CMK (cell line): ENCODE measurements at regions not wholly inside any gene's neighbourhood (a gene's known extent, or its start where the extent isn't known, plus 50 kb on each side); places are given as distances from the start of the nearest gene placed in this dataset.

Experiments
- DNase-seq: peaks from one replicate; pipeline ENCODE4 v3.0.0-alpha.2; 2010; ENCODE audit warnings: low read depth

DNA sequence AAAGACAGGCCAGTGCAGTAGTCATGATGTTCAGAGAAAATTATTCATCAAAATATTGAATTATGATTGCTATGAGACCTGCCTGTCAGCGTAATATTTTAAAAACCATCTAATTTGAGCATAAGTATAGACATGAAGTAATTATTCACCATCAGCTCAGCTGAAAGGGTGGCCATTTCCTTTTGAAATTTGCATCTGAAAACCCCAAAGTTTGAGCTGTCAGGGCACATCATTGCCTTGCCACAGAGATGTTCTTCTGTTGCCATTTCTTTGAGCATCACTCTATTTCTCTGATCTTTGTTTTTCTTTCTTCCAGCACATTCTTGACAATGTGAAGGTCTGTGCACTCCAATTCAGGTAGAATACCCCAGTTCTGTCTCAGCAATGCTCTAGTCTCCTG, 147.5 kb upstream of the RHOBTB1 start:
- no peak for DNase-seq

DNA sequence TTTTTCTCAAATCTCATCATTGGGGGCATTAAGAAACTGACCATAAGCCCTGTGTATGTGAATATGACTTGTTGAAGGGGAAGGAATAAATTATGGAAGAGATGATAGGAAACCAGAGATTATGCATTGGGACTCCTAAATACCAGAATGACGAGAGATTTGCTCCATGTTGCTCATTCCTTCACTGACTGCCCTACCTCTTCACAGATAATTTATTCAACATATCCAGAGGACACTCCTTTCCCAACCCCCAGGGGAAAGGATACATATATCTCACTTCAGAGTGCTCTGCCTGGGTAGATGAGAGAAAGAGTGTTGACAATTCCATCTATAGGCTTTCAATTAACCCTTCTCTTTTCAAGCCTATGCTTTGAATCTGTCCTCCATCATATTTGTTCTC, 145.3 kb upstream of the RHOBTB1 start:
- no peak for DNase-seq

- no peak for DNase-seq
These were observed 140.5 kb upstream of the RHOBTB1 start for GRCh38 chr10:61084493-61084892.

DNA sequence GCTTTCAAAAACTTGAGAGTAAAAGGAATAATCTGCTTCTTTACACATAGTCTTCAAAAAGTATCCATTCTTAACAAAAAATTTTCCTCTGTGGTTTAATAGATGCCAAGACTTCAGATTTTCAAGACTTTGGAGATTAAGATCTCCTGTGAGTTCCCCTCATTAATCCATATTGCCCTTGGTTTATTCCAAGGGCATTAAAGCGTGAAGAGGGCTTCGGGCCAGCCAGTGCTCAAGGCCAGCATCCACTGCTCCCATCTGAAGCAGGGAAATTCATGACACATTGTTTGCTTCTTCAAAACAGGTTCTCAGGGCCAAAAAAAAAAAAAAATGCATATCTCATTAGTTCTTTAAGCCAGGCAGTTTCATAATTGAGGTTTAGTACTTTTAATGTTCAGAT, 137.3 kb upstream of the RHOBTB1 start:
- DNase-seq, result no peak

DNA sequence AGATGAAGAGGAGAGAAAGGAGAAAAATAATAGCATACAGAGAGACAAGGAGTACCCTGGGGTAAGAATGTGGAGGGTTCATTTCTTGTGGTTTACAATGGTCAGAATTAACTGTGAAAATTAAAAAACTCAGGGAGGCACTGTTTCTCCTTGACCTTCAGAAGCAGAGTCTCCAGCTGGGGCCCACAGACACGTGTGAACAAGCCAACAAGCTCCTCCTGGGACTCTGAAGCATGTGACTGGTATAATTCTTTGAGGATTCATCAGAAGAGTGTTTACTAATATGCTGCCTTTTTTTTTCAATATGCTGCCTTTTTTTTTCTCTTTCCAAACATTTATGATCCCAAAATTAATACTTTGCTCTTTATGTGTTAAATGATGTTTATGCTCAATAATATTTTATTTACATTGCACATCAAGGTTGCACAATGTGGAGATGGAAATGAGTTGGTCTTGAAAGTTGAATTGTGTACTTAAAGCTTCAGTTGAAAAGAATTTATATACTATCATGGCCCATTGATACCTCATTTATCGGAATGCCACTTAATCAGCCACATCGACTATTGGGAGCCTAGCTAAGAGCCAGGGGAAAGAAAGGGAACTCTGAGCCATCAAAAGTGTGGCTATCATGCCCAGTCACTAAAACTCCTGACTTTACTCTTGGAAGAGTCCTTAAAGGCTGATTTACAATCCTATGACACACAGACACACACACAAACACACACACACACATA, 134.7 kb upstream of the RHOBTB1 start:
- no peak for DNase-seq

DNA sequence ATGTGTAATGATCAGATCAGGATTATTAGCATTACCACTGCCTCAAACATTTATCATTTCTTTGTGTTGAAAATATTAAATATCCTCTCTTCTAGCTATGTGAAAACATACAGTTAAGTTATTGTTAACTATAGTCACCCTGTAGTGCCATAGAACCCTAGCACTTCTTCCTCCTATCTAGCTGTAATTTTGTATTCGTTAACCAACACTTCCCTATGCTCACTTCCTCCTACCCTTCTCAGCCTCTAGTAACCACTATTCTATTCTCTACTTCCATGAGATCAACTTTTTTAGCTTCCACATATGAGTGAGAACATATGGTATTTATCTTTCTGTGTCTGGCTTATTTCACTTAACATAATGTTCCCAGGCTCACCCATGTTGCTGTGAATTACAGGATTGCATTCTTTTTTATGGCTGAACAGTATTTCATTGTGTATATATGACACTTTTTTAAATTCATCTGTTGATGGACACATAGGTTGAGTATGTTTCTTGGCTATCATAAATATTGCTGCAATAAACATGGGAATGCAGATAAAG, 132.7 kb upstream of the RHOBTB1 start:
- no peak for DNase-seq

DNA sequence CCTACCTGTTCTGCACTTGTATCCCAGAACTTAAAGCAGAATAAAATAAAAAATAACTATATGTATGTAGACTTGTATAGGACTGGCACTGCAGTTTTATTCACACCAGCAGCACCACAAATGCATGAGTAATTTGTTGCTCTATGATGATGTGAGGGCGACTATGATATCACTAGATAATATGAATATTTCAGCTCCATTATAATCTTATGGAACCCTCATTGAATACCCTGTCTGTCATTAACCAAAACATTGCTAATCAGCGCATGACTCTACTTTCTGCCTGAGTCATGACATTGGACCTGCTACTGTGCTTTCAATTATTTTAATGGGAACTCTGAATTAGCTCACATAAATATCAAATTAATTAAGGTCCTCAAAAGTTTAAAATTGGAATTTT, 129.4 kb upstream of the RHOBTB1 start:
- DNase-seq, result no peak

- DNase-seq, result no peak
These were observed 127.6 kb upstream of the RHOBTB1 start for GRCh38 chr10:61071580-61071979.

DNA sequence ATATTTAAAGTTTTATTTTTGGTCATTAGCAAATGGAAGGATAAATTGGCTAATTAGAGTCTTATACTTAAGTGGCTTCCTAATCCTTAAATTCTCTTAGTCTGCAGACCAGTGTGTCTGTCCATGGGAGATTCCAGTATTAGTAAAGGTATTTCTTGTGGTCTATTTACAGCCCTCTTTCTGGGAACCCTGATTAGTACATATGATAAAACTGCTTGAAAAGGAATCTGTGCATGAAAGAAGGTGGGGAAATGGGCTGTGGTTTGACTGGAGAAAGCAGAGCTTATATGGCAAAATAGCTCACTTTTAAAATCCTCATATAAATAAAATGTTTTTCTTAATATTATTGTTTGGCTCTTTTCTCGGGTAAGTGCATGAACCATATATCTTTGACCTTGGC, 124.5 kb upstream of the RHOBTB1 start:
- DNase-seq, result no peak

- no peak for DNase-seq
These were observed 123.8 kb upstream of the RHOBTB1 start for GRCh38 chr10:61067671-61068336.

GRCh38 chr10:61066661-61067344, 122.8 kb upstream of the RHOBTB1 start:
- no peak for DNase-seq

- DNase-seq, result no peak
These were observed 121.1 kb upstream of the RHOBTB1 start for GRCh38 chr10:61065051-61065450.

GRCh38 chr10:61064356-61064755, 120.4 kb upstream of the RHOBTB1 start:
- no peak for DNase-seq

- DNase-seq, result no peak
These were observed 119.9 kb upstream of the RHOBTB1 start for GRCh38 chr10:61063901-61064300.

DNA sequence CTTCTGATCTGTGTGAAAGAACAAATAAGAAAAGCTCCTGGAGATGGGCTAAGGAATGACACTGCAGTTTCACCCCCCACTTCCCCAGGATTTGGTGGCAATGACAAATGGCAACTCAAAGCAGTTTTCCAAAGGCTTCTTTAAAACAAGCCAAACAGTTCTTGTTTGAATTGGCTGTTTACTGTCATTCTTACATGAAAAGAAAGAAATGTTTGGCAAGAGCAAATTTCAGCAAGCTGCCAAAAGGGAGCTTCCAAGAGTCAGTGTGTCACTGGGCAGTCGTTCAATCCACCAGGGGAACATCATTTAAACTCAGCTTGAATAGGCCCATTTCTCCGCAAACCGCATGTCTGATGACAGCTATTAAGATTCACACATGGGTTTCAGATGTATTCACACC, 119.0 kb upstream of the RHOBTB1 start:
- no peak for DNase-seq

- DNase-seq, result no peak
These were observed 118.0 kb upstream of the RHOBTB1 start for GRCh38 chr10:61061923-61062504.

GRCh38 chr10:61059636-61060035, 115.7 kb upstream of the RHOBTB1 start:
- no peak for DNase-seq

DNA sequence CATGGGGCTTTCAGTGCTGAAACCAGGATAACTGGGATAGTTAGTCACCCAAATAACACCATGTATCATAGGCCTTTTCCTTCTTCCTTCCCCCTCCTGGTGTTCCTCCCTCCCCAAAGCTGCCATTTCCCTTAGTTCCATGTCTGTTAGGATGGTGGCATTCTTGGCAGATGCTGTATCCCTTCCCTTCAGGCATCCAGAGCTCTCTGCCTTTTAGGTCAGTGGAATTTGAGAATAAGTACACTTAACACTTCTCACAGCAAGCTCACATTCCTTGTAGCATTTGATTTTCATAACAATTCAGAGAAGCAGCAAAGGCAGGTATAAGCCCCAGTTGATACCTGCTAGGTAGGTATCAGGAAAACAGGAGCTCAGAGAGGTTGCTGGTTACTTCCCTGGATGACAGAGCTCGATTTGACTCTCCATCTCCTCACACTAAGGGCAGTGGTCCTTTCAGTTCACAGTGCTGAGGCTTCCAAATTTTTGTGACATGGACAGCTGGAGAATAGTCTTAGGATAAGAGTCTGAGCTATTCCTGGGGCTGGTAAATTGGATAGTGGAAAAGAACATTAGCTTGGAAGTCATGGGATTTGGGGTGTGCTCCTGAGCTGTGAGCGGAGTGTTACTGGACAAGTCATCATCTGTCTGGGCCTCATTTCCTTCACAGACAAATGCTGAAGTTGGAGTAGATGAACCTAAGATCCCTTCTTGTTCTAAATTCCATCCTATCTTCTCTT, 108.7 kb upstream of the RHOBTB1 start:
- DNase-seq, result no peak

DNA sequence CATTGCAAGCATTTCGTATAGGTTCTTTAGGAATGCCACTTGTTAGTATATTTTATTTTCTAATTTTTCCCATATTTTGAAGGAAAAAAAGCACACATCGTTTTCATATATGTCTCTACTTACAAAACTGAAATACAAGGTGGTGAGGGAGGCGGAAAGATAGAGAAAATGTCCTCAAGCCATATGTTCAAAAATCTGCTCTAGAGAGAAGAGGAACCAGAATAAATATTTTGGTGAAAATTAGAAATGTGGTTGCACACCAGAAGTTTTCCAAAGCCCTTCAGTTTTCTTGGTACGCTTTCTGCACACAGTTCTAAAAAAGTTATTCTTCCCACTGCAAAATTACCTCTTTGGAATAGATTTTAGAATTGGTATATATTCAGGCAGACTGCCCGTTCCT, 107.4 kb upstream of the RHOBTB1 start:
- DNase-seq, result no peak

DNA sequence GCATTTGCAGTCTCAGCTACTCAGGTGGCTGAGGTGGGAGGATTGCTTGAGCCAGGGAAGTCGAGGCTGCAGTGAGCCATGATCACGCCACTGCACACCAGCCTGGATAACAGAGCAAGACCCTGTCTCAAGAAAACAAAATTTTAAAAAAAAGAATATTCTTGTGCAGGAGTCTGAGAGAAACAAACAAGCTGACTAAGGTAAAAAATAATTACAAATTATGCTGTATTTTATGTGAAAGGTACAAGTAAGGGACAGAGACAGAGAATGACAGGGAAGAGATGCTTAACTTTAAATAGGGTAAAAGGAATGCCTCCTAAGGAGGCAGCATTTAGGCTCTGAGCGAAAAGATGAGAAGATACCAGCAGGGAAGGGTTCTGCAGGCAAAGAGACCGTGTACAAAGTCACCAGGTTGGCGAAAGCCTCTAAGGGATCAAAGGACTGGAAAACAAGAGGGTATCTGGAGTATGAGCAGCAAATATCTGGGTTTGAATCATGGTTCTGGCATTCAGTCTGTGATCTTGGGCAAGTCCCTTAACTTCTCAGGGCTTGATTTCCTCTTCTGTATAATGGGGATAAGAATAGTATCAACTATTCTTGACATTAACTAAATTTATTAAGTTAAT, 106.2 kb upstream of the RHOBTB1 start:
- DNase-seq, result no peak

DNA sequence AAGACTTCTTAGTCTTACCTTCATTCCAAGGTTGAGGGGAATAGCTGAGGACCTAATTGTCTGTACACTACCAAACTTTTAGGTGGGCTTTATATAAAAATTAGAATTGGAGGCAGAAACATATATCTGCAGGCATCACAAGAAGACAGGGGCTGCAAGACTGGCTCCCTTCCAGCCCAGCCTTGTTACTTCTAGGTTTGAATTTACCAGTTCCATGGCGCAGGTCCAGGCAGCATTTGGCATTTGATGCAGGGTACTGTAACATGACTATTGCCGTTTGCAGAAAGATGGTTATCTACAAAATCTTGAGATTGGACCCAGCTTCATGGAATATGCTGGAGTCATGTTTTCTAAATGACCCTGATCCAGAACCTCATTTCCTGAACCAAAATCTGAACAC, 105.4 kb upstream of the RHOBTB1 start:
- DNase-seq, result no peak
